GM12878 (cell line): ENCODE measurements at regions not wholly inside any gene's neighbourhood (a gene's known extent, or its start where the extent isn't known, plus 50 kb on each side); places are given as distances from the start of the nearest gene placed in this dataset.

Source experiments
- ATAC-seq: fragments of 200-7000 bp; cut with Tn5 transposase; 3 replicates; pipeline ENCODE4 v1.9.1; 2020; ENCODE audit warnings: mild to moderate bottlenecking, moderate library complexity
- BruUV-seq: library from RNA; stranded (reverse); fragments of 400-500 nt; replicated peaks from 2 replicates; lab custom pipeline; 2021; lab: Mats Ljungman, UMichigan
- CTCF ChIA-PET: fragments of 300-600 bp; sonication (Branson Sonifier 250); formaldehyde crosslinking; extraction: SDS; loops from one replicate; lab custom pipeline; 2021; ENCODE audit warnings: inconsistent platforms; lab: Yijun Ruan, JAX
- POLR2A ChIA-PET: fragments of 350-600 bp; formaldehyde crosslinking; extraction: SDS; loops from one replicate; lab custom pipeline; 2021; ENCODE audit warnings: inconsistent platforms; lab: Charles Lee
- RAD21 ChIA-PET: fragments of 300-600 bp; sonication (Branson Sonifier 250); formaldehyde crosslinking; loops from one replicate; lab custom pipeline; 2023; ENCODE audit warnings: antibody characterized with exemption; ENCODE audit not compliant: unreplicated experiment; lab: Charles Lee
- SMC1A ChIA-PET: fragments of 300-600 bp; sonication (Branson Sonifier 250); formaldehyde crosslinking; loops from one replicate; lab custom pipeline; 2023; ENCODE audit not compliant: unreplicated experiment, uncharacterized antibody; lab: Charles Lee
- DNase-seq: peaks from one replicate; pipeline ENCODE4 v3.0.0-alpha.2; 2011; ENCODE audit warnings: low read depth, low spot score
- FAIRE-seq: peaks from 3 replicates; lab custom pipeline; 2011; peaks lifted over from hg19 to GRCh38; lab: Jason Lieb, UNC
- H2AFZ ChIP-seq: 2 replicates; pipeline ENCODE4 v1.6.0; 2011; ENCODE audit warnings: low read depth, low read length, control low read depth; ENCODE audit not compliant: control insufficient read depth
- H3K27ac ChIP-seq: 2 replicates; pipeline ENCODE4 v1.5.1; 2011; ENCODE audit warnings: control low read depth; ENCODE audit not compliant: control insufficient read depth, insufficient read depth
- H3K27me3 ChIP-seq, 2 experiments: replicated peaks in 1 of 2; 2 replicates each; pipeline versions ENCODE4 v1.6.0 to v1.6.1; 2011; ENCODE audit warnings: low read length in 1 of 2; ENCODE audit not compliant: control insufficient read depth in 2 of 2, insufficient read depth in 2 of 2
- H3K36me3 ChIP-seq, 2 experiments: 2 replicates each; pipeline ENCODE4 v1.5.1; 2011; ENCODE audit warnings: low read length in 1 of 2; ENCODE audit not compliant: control insufficient read depth in 2 of 2, insufficient read depth in 2 of 2
- H3K4me1 ChIP-seq: 2 replicates; pipeline ENCODE4 v1.6.1; 2011; ENCODE audit warnings: mild to moderate bottlenecking, low read length, moderate library complexity, mixed read lengths; ENCODE audit not compliant: control insufficient read depth, insufficient read depth
- H3K4me2 ChIP-seq: 2 replicates; pipeline ENCODE4 v1.6.0; 2011; ENCODE audit warnings: control low read depth; ENCODE audit not compliant: control insufficient read depth, insufficient read depth
- H3K4me3 ChIP-seq: fragments of 200-600 bp; sonication (generic); 2 replicates; pipeline ENCODE4 v1.5.1; 2016
- H3K79me2 ChIP-seq: 2 replicates; pipeline ENCODE4 v1.6.0; 2011; ENCODE audit warnings: low read length; ENCODE audit not compliant: control insufficient read depth, insufficient read depth
- H3K9ac ChIP-seq: 2 replicates; pipeline ENCODE4 v1.8.0; 2011; ENCODE audit warnings: low read length, control low read depth, mixed read lengths; ENCODE audit not compliant: control insufficient read depth, insufficient read depth
- H3K9me3 ChIP-seq: replicated peaks from 3 replicates; pipeline ENCODE4 v1.5.1; 2011; ENCODE audit warnings: mild to moderate bottlenecking, low read length; ENCODE audit not compliant: control insufficient read depth, insufficient read depth
- H4K20me1 ChIP-seq: 2 replicates; pipeline ENCODE4 v1.6.0; 2011; ENCODE audit not compliant: control insufficient read depth, insufficient read depth
- CBX5 ChIP-seq: sonication (generic); IDR thresholded peaks from 2 replicates; pipeline ENCODE4 v1.6.1; 2016; ENCODE audit warnings: low read depth, moderate library complexity, mild to moderate bottlenecking, inconsistent platforms
- CHD1 ChIP-seq: IDR thresholded peaks from 2 replicates; pipeline ENCODE4 v1.6.1; 2012; ENCODE audit warnings: low read depth, low read length, improper control_type of control experiment
- CHD2 ChIP-seq: IDR thresholded peaks from 2 replicates; pipeline ENCODE4 v1.6.1; 2011; ENCODE audit warnings: low read depth, low read length, improper control_type of control experiment, borderline replicate concordance
- NFXL1 ChIP-seq: fragments of 450-650 bp; IDR thresholded peaks from 2 replicates; pipeline ENCODE4 v1.6.1; 2017; ENCODE audit warnings: antibody characterized with exemption, mild to moderate bottlenecking, borderline replicate concordance
- NR2F1 ChIP-seq: fragments of 450-650 bp; conservative IDR thresholded peaks from 2 replicates; pipeline ENCODE4 v1.6.1; 2017; ENCODE audit warnings: mild to moderate bottlenecking
- ZBED1 ChIP-seq: IDR thresholded peaks from 2 replicates; pipeline ENCODE4 v1.6.1; 2016; ENCODE audit warnings: borderline replicate concordance
- ZNF384 ChIP-seq: IDR thresholded peaks from 2 replicates; pipeline ENCODE4 v1.6.1; 2012; ENCODE audit warnings: low read depth, mild to moderate bottlenecking, low read length, improper control_type of control experiment, borderline replicate concordance
- WGBS: methylation state at CpG from one replicate; pipeline ENCODE4 v1.1.6; 2016; ENCODE audit warnings: low lambda C conversion rate; ENCODE audit not compliant: insufficient replicate concordance, insufficient coverage; ENCODE audit errors: missing lambda C conversion rate; 5-methylcytosine and 5-hydroxymethylcytosine counted together
- in situ Hi-C: fragments of 300-500 bp; cut with MboI; formaldehyde crosslinking; loops from 9 replicates; pipeline ENCODE4 v1.14.3; 2018; ENCODE audit warnings: mixed read lengths
- intact Hi-C: fragments of 100-400 bp; cut with micrococcal nuclease; formaldehyde crosslinking; loops from one replicate; pipeline ENCODE4 v1.14.2; 2022; ENCODE audit not compliant: unreplicated experiment
- TF ChIP-seq, protein P1 (sequence below): IDR thresholded peaks from 2 replicates; pipeline ENCODE4 v1.6.1; 2012; ENCODE audit warnings: mild to moderate bottlenecking, low read depth, low read length
- TF ChIP-seq, protein P2 (sequence below): fragments of 450-650 bp; conservative IDR thresholded peaks from 2 replicates; pipeline ENCODE4 v1.6.1; 2017; ENCODE audit warnings: mild to moderate bottlenecking, moderate library complexity
- TF ChIP-seq, protein P3 (sequence below): IDR thresholded peaks from 2 replicates; pipeline ENCODE4 v1.6.1; 2012; ENCODE audit warnings: low read length, inconsistent platforms
- TF ChIP-seq, protein P4 (sequence below): fragments of 450-650 bp; IDR thresholded peaks from 2 replicates; pipeline ENCODE4 v1.6.1; 2016; ENCODE audit warnings: mild to moderate bottlenecking
- TF ChIP-seq, protein P5 (sequence below): IDR thresholded peaks from 2 replicates; pipeline ENCODE4 v1.6.1; 2012; ENCODE audit warnings: low read depth, low read length, improper control_type of control experiment

DNA sequence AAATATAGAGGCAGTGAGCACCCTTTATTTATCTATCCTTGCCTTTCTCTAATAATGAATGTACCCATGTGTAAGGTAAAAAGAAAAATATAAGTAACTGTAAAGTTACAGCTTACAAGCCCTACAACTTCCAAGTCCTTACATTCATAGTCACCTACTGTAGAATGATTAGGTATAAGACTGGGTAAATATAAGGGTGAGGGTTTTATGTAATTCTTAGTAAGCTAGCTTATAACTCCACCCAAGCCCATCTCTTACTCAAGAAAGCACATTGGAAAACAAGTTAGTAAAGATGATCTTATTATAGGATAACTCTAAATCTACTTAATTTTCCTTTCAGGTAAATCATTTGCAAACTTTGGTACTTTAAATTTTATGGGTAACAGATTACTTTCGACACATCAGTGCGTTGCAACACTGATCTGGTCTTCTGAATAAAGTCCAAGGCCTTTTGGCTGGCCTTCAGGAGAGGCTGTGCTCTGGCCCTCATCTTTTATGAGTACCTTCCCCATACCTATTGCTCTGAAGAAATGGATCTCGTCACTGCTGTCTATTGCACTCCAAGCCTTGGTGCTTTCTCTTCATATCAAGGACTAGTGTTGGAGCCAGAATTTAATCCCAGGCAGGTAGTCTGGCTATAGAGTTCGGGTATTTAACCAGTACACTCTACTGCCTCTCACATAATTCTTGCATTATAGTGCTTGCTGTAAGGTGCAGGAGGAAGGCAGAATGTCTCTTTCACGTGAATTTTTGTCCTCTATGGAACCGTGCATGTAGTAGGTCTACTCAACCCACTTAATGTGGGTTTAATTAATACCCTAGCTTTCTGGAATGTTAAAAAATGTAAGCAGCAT is 443.6 kb upstream of the AR start:
- DNase-seq (no peak), FAIRE-seq (no peak), ATAC-seq (no peak)
- no TSS peak for BruUV-seq
- ChIA-PET RAD21 (no interaction called here), SMC1A (no interaction called here), POLR2A (no interaction called here), CTCF (no interaction called here)
- Histone ChIP-seq H3K79me2 (no peaks in the 10 kb centered on the region), H3K4me3 (no peak overlapping the region), H3K27ac (no peak overlapping the region), H3K27me3 (no peaks in the 10 kb centered on the region), H3K36me3 (no peaks in the 10 kb centered on the region), H3K9ac (no peak overlapping the region), H4K20me1 (no peaks in the 10 kb centered on the region), H2AFZ (no peak overlapping the region), H3K4me1 (no peaks in the 10 kb centered on the region), H3K9me3 (no peaks in the 10 kb centered on the region), H3K4me2 (no peak overlapping the region)
- WGBS = 0% methylated on average over 6 of the region's 6 CpGs
- in situ Hi-C loops = no loop called here
- intact Hi-C loops = no loop called here
- TF ChIP-seq, protein P1, sequence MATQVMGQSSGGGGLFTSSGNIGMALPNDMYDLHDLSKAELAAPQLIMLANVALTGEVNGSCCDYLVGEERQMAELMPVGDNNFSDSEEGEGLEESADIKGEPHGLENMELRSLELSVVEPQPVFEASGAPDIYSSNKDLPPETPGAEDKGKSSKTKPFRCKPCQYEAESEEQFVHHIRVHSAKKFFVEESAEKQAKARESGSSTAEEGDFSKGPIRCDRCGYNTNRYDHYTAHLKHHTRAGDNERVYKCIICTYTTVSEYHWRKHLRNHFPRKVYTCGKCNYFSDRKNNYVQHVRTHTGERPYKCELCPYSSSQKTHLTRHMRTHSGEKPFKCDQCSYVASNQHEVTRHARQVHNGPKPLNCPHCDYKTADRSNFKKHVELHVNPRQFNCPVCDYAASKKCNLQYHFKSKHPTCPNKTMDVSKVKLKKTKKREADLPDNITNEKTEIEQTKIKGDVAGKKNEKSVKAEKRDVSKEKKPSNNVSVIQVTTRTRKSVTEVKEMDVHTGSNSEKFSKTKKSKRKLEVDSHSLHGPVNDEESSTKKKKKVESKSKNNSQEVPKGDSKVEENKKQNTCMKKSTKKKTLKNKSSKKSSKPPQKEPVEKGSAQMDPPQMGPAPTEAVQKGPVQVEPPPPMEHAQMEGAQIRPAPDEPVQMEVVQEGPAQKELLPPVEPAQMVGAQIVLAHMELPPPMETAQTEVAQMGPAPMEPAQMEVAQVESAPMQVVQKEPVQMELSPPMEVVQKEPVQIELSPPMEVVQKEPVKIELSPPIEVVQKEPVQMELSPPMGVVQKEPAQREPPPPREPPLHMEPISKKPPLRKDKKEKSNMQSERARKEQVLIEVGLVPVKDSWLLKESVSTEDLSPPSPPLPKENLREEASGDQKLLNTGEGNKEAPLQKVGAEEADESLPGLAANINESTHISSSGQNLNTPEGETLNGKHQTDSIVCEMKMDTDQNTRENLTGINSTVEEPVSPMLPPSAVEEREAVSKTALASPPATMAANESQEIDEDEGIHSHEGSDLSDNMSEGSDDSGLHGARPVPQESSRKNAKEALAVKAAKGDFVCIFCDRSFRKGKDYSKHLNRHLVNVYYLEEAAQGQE = no peak
- TF ChIP-seq, protein P2, sequence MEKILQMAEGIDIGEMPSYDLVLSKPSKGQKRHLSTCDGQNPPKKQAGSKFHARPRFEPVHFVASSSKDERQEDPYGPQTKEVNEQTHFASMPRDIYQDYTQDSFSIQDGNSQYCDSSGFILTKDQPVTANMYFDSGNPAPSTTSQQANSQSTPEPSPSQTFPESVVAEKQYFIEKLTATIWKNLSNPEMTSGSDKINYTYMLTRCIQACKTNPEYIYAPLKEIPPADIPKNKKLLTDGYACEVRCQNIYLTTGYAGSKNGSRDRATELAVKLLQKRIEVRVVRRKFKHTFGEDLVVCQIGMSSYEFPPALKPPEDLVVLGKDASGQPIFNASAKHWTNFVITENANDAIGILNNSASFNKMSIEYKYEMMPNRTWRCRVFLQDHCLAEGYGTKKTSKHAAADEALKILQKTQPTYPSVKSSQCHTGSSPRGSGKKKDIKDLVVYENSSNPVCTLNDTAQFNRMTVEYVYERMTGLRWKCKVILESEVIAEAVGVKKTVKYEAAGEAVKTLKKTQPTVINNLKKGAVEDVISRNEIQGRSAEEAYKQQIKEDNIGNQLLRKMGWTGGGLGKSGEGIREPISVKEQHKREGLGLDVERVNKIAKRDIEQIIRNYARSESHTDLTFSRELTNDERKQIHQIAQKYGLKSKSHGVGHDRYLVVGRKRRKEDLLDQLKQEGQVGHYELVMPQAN = no peak
- TF ChIP-seq, protein P3, sequence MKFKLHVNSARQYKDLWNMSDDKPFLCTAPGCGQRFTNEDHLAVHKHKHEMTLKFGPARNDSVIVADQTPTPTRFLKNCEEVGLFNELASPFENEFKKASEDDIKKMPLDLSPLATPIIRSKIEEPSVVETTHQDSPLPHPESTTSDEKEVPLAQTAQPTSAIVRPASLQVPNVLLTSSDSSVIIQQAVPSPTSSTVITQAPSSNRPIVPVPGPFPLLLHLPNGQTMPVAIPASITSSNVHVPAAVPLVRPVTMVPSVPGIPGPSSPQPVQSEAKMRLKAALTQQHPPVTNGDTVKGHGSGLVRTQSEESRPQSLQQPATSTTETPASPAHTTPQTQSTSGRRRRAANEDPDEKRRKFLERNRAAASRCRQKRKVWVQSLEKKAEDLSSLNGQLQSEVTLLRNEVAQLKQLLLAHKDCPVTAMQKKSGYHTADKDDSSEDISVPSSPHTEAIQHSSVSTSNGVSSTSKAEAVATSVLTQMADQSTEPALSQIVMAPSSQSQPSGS = no peak
- TF ChIP-seq CBX5 = no peak
- TF ChIP-seq CHD1 = no peak
- no peak for TF ChIP-seq ZNF384
- no peak for TF ChIP-seq NFXL1
- TF ChIP-seq, protein P4, sequence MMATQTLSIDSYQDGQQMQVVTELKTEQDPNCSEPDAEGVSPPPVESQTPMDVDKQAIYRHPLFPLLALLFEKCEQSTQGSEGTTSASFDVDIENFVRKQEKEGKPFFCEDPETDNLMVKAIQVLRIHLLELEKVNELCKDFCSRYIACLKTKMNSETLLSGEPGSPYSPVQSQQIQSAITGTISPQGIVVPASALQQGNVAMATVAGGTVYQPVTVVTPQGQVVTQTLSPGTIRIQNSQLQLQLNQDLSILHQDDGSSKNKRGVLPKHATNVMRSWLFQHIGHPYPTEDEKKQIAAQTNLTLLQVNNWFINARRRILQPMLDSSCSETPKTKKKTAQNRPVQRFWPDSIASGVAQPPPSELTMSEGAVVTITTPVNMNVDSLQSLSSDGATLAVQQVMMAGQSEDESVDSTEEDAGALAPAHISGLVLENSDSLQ = no peak
- no peak for TF ChIP-seq NR2F1
- TF ChIP-seq, protein P5, sequence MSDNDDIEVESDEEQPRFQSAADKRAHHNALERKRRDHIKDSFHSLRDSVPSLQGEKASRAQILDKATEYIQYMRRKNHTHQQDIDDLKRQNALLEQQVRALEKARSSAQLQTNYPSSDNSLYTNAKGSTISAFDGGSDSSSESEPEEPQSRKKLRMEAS = no peak
- TF ChIP-seq ZBED1 = no peak
- TF ChIP-seq CHD2 = no peak
